CD4-positive, alpha-beta T cell treated with Interleukin-15 for 1 hour (primary cell): ENCODE measurements at regions not wholly inside any gene's neighbourhood (a gene's known extent, or its start where the extent isn't known, plus 50 kb on each side); places are given as distances from the start of the nearest gene placed in this dataset.
"Not testable (repeated sequence)": the region's sequence is repeated elsewhere in the genome, so short reads cannot be mapped to it uniquely, and the experiment has no call there.

Experiments used
- DNase-seq: peaks from one replicate; pipeline ENCODE4 v3.0.0-alpha.2; 2020

DNA sequence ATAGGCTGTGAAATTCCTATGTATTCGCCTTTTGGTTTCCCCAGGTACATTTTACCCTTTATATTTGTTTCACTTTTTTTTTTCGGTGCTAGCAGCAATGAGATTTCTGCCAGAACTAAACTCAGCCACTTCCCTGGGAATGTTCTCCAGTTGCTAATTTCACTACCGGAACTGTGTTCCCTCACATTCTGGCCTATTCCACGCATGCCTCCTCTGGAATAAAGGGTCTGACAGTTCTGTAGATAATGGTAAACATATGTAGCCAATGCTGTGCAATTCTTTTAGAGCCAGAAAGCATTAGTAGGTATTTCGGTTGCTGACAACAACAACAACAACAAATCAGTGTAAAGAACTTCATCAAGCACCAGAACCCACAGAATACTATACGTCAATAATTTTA is 96.1 kb upstream of the TBX18 start:
- no peak for DNase-seq

DNA sequence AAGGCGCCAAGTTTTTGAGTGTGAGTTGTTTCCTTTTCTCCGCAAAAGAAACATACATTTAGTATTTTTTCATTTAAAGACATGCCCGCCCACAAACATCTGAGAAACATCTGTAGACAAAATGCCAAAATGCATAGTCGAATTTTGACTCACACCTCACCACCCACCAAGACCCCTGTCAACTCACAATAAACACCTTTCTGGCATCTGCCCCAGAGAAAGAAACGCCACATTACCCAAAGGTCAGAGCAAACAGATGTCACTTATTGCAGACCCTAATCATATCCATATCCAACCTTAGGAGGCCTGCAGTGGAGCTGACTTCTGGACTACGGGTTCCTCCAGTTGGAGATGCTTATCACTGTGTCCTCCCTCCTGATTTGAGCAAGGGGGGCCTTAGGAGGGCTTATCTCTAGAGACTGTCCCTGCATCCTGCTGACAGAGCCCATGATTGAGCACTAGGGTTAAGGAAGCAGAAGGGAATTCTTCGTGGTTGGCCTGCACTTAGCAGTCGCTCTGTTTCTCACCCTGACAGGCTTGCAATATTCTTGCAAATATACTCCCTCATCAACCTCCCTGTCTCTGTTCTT is 90.5 kb upstream of the TBX18 start:
- no peak for DNase-seq

DNA sequence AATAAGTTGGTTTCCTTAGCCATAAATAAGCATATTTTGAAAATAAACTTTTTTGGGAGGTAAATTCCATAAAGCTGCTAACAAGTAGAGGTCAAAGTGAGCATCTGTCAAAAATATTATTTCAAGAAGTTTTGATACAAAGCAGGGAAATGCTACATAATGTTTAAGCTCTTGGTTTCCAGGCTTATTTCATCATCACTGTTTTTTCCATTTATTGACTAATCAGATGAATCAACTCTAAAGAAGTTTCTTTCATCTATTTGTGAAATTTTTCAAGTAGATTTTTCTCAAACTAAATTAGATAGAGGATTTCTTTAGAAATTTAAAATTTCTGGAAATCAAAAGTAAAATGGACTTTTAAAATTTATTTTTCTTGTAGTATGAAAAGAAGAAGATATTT is 89.5 kb upstream of the TBX18 start:
- DNase-seq = no peak

DNA sequence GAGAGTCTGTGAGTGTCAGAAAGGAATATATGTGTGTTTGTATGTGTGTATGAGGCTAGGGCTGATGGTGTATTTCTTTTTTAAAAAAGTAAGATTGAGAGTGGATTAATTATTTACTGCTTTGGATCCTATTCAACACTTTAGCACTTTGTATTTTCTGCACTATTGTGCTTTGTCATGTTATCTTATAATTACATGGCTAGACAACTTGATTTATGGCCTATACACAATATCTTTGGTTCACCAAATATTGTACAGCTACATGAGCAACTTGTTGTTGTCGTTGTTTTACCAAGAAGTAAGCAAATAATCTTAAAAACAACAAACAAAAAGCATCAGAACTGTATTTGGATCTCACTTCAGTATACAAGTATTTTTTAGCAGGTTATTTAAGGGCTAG is 84.6 kb upstream of the TBX18 start:
- no peak for DNase-seq

DNA sequence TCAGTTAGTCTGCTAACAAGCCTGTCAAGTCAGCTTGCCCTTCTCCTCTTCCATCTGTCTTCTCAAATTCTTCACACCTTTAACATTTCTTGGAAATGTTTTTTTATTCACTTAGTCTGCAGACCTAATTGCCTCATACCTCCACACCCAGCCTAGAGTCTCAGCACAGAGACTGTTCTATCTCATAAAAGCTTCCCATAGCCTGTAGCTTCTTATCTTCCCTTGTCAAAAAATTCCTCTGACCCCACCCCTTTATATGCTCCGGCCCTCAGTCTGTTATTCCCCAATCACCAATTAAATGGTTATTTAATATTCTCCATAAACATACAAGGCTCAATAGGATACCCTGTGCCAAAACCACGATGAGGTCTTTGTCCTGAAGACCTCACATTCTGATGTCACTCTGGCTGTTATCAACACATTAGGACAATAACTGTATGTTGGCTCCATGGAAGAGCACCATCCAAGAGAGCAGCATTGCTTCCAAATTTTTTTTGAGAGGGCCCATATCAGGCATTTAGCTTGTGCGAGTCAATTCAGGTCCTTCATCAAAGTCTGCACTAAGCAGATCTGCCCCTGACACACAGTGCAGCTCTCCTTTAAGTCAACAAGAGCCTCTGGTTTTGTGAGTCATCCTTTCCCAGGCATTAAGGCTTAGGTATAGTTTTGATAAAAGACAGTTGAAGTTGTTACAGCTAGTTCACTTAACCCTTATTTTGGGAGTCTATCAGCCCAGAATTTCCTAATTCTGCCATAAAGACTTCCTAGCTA is 83.2 kb upstream of the TBX18 start:
- DNase-seq = no peak

DNA sequence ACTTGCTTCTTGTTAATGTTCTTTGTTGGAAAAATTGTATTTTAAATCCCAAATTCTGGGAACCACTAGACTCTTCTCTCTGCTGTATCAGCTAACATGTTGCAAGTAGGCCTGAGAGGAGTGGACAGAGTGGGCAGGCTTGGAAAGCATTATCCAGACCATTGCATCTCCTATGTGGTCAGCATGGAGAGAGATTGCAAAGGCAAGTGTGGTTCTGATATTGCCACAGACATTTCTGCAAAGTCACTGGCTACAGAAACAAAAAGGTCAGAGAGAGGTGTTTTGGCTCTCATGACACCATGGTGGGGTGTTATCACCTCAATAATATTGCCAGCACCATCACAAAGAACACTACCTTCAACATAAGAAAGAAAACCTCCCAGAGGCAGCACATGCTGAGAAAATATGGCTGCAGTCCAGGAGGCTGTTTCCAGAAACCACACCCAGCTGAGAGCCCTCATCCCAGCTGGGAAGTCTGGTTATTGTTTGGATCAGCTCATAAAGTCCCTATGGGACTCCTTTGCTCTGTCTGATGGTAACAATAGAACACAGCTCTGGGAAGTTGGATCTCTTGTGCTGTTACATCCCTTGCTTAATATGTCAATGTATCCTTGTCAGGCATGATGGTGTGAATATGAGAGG is 78.2 kb upstream of the TBX18 start:
- DNase-seq = no peak

DNA sequence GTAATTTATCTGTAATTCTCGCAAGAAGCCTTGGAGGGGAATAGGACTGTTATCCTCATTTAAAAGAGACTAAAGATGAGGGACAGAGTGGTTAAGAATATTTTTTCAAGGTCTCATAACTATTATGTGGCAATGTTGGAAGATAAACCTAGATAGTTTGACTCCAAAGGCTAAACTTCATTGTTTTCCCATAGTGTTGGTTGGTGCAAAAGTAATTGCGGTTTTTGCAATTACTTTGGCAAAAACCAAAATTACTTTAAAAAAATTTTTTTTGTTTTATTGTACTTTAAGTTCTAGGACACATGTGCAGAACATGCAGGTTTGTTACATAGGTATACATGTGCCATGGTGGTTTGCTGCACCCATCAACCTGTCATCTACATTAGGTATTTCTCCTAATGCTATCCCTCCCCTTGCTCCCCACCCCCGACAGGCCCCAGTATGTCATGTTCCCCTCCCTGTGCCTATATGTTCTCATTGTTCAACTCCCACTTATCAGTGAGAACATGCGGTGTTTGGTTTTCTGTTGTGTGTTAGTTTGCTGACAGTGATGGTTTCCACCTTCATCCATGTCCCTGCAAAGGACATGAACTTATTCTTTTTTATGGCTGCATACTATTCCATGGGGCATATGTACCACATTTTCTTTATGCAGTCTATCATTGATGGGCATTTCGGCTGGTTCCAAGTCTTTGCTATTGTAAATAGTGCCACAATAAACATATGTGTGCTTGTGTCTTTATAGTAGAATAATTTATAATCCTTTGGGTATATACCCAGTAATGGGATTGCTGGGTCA is 72.9 kb upstream of the TBX18 start:
- DNase-seq = not testable (repeated sequence)

DNA sequence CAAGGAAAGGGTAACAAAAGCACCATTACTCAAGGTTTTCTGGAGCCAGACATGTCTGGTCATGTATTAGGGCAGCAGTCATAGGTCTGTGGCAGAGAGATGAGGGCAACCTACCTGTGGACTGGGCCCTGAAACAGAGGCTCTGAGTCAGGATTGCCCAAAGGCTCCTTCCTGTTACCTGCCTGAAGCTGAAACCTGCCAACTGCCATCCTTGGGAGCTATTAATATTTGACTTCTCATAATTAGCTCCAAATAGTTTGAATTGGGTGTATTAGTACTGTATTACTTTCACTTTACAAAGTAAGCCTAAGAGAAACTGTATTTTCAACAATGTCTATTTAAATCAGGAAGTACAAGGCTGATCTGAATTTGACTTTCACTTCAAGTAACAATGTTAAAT is 72.0 kb upstream of the TBX18 start:
- DNase-seq = no peak

DNA sequence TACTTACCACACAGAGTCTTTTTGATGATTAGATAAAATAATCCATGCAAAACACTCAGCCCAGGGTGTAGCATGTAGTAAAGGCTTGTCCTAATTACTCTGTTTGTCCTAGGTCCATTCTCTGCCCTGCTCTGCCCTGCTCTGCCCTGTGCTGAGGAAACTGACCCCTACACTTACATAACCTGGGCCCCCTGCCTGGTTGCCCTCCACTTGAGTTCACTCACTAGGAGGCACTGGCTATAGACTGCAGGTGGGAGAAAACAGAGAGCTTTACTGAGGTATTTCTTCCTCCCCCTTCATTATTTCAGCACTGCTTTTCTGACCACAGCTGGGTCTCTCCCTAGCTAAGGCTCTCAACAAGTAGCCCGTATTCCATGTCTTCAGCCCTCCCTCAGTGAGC is 70.9 kb upstream of the TBX18 start:
- DNase-seq = no peak

DNA sequence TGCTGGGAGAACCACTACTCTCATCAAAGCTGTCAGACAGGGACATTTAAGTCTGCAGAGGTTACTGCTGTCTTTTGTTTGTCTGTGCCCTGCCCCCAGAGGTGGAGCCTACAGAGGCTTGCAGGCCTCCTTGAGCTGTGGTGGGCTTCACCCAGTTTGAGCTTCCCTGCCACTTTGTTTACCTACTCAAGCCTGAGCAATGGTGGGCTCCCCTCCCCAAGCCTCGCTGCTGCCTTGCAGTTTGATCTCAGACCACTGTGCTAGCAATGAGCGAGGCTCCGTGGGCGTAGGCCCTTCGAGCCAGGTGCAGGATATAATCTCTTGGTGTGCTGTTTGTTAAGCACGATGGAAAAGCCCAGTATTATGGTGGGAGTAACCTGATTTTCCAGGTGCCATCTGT is 67.5 kb upstream of the TBX18 start:
- not testable (repeated sequence) for DNase-seq

DNA sequence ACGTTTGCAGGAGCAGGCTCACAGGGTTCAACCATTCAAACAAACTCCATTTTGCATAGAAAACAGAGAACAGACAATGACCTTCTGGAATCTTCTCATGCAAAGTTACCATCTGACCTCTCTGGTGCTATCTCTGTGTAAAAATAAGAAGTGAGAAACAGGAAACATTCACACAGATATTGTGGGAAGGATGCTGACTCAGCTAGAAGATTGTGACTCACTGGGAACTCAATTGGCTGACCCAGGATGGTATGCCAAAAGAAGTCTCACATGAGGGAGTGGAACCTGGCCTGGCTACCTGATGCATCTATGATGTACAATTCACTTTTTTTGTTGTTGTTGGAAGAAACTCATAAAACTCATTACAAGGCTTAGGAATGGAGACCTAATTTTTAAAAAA is 61.1 kb upstream of the TBX18 start:
- no peak for DNase-seq

DNA sequence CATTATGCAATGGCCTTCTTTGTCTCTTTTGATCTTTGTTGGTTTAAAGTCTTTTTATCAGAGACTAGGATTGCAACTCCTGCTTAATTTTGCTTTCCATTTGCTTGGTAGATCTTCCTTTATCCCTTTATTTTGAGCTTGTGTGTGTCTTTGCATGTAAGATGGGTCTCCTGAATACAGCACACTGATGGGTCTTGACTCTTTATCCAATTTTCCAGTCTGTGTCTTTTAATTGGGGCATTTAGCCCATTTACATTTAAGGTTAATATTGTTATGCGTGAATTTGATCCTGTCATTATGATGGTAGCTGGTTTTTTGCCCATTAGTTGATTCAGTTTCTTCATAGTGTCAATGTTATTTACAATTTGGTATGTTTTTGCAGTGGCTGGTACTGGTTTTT is 56.9 kb upstream of the TBX18 start:
- not testable (repeated sequence) for DNase-seq

DNA sequence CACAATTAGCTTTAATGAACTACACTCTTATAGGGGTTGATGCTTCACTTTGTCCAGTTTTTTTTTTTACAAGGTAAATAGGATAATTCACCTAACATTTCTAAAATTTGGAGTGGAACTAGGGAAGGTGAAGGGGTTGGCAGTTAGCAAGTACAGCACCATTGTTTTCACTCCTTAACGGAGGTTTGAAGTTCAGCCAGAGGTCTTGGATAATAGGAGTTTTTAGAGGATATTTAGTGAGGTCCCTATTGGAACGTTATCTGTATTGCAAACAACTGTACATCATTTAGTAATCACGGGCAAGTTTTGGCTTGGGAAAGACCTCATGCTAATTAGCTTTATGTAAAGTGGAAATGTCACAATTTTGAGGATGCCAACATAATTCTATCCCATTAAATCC is 52.3 kb upstream of the TBX18 start:
- DNase-seq = no peak

DNA sequence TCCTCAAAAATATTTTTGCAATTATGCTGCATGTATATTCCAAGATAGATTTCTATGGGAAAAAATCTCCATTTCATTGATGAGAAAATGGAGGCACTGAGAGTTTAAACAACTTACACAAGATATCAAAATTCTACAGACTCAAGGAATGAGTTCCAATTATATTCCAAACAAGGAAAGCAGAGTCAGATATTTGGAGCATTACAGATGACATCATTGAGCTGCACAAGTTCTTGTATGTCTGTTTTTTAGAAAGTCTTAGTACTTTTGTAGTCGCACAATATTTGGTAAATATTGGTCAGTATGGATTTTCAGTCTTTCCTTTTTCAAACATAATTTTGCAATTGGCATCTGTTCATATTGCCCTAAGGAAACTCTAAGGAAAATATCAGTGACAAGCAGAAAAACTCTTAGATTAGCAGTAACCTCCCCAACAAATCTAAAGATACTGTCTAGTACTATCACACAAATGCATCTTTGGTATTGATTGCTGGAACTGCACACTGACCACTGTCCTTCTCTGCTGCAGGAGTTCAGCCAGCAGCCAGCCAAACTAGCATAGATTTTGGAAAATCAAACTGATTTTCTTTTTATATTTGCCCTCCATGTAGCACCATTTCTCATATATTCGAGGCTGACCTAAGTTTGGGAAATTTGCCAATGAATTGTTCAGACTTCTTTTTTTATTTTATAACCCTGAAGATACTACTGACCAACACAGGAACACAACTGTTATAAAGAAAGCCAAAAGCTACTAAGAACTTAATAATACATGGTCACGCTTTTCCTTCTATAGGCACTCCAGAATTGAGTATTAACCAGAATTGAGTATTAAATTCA is 51.7 kb upstream of the TBX18 start:
- no peak for DNase-seq
